HG03378 (cell line): ENCODE measurements at regions not wholly inside any gene's neighbourhood (a gene's known extent, or its start where the extent isn't known, plus 50 kb on each side); places are given as distances from the start of the nearest gene placed in this dataset.

Experiments
- ATAC-seq: cut with Tn5 transposase; IDR thresholded peaks from one replicate; pipeline ENCODE4 v1.9.1; 2021; ENCODE audit warnings: mild to moderate bottlenecking, moderate library complexity; ENCODE audit not compliant: unreplicated experiment

GRCh38 chr2:44877417-44877816, 64.1 kb upstream of the SIX3 start:
- no peak for ATAC-seq

GRCh38 chr2:44879269-44880124, 62.0 kb upstream of the SIX3 start:
- ATAC-seq: no peak

GRCh38 chr2:44880125-44880483, 61.4 kb upstream of the SIX3 start:
- ATAC-seq: no peak

- no peak for ATAC-seq
Measured at GRCh38 chr2:44881856-44882255, 59.6 kb upstream of the SIX3 start.

- no peak for ATAC-seq
Measured at GRCh38 chr2:44883356-44883755, 58.1 kb upstream of the SIX3 start.

- no peak for ATAC-seq
Measured at GRCh38 chr2:44884231-44884630, 57.3 kb upstream of the SIX3 start.

- ATAC-seq: no peak
Measured at GRCh38 chr2:44884677-44885076, 56.8 kb upstream of the SIX3 start.

- no peak for ATAC-seq
Measured at GRCh38 chr2:44886414-44886813, 55.1 kb upstream of the SIX3 start.

GRCh38 chr2:44889096-44889495, 52.4 kb upstream of the SIX3 start:
- no peak for ATAC-seq
